Stimulated activated CD4-positive, alpha-beta T cell treated with anti-CD3 and anti-CD28 coated beads, Interleukin-1b, Interleukin-23, amount 100 ng/mL, for 1 hour (primary cell): ENCODE measurements at regions not wholly inside any gene's neighbourhood (a gene's known extent, or its start where the extent isn't known, plus 50 kb on each side); places are given as distances from the start of the nearest gene placed in this dataset.

Experiments
- DNase-seq, 2 donors: peaks; one replicate each; pipeline ENCODE4 v3.0.0-alpha.2; 2020; ENCODE audit warnings: low read depth in 2 of 2

DNA sequence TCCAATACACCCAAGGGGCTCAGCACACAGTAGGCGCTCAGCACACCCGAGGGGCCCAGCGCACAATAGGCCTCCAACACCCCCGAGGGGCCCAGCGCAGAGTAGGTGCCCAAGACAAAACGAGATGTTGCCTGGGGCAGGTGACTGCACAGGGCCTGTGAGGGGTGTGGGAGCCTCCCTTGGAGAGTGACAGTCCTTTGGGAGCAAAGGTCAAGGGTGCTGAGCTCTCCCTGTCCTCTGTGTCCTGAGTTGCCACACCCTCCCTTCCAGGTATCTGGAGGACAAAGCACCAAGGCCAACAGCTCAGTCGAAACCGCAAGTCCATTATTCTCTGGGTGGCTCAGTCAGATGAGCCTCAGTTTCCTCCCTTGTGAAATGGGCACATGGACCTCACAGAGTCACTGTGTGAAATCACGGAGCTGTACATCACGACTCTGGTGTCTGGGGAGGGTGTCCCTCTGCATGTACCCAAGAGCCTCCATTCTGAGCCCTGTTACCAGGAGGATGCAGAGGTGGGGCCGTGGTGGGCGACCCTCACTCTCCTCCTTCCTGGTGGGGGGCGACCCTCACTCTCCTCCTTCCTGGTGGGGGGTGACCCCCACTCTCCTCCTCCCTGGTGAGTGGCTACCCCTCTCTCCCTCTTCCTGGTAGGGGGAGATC lies 81.3 kb downstream of the FOXL3 start:
- DNase-seq: no peak

DNA sequence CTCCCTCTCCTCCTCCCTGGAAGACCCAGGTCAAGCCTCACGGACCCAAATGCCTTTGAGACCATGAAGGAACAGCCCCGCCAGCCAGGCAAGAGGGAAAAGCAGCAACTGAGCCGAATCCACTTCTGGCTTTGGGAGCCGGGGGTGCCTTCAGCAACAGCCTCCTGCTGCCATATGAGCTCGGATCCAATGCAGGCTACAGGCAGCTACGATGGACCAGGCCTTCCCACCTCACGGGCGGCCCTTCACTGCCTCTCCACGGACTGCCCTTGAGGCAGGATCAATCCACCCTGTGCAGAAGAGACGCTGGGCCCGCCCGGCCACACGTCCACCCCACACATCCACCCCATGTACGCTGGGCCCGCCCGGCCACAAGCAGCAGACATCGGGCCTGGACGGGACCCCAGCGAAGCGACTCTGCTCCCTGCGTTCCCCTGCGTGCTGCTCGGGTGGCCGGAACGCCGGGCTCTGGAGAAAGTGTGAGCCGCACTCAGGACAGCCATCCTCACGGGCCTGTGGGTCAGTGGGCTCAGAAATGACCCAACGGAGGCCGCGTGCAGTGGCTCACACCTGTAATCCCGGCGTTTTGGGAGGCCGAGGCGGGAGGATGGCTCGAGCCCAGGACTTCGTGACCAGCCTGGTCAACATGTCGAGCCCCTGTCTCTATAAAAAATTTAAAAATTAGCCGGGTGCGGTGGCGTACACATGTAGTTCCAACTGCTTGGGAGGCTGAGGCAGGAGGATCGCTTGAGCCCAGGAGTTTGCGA lies 82.0 kb downstream of the FOXL3 start:
- no peak for DNase-seq

DNA sequence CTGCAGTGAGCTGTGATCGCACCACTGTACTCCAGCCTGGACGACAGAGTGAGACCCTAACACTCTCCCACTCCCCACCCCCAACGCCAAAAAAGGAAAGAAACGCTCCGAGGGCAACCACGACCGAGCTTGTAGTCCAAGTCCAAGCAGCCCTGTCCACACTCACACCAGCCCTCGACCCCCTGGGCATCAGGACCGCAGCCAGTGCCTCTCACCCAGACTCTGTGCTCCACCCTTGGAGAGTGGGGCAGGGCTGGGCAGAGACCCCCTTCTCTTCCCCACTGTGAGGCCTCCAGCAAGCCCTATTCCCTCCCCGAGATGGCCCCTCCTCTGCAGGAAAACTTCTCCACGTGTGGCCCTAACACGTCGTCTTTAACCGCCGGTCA lies 82.6 kb downstream of the FOXL3 start:
- no peak for DNase-seq

DNA sequence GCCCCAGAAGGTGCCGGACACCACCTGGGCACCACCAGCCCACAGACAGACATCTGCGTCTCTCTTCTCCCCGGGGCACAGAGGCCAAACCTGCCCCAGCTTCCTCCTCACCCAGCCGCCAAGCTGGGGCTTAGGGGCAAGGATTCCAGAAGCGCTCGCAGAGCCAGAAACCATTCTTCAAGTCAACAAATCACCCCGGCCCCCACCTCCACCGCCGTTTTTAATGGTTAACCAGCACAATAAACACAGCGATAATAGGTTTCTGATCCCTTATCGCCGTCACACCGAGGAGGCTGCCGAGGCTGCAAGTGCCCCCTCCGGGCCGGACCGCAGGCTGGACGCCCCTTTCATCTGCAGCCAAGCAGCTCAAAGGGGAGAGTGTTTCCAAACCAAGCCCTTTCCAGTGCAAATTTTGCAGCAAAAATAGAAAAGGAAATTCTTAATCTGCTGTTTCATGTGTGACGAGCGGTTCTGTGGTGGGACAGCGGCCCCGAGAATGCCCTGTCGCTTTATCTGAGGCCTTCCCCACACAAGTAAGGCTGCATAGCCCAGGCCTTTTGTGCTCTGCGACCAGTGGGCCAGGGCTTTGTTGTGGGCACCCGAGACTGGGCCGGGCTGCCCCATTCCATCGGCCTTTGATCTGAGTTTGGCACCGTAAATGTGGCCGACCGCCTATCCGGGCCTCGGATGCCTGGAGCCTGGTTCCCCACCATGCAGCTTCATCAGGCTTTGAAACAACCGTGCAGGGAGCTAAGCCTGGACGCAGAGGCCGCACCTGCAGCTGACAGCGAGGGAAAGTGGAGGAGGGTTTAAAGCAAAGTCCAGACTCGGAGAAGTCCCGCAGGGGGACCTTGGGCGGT lies 83.2 kb downstream of the FOXL3 start:
- DNase-seq: no peak

DNA sequence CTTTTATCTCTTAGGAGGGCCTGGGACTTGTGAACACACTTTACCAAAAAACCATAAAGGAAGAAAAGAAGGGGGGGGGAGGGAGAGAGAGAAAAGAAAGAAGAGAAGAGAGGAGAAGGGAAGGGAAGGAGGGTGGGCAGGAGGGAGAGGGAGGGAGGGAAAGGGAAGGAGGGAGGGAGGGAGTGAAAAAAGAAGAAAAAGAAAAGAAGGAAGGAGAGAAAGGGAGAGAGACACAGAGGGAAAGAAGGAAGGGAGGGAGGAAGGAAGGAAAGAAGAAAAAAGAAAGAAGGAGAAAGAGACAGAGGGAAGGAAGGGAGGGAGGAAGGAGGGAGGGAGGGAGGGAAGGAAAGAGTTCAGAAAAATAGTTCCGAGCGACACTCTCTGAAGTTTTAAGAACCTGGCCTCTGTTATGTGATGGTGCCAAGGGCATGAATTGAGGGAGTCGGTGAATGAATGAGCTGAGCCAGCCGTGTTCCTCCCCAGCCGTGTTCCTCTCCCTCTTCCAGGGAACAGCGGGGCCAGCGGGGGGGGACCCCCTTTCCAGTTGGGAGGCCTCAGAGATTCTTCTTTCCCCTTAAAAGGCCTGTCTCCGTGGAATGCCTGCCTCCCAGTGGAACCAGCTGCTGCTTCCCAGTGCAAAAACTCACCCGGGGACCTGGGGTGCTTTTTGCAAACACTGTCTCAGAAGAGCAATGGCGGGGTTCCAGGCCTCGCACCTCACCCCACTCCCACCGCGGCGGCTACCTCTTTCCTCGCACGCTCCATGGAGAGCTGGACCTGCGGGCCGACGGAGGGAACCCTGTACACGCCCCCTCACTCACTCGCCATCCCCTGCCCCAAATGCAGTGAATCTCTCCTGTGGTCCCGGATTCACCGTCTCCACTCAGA lies 84.1 kb downstream of the FOXL3 start:
- no peak for DNase-seq

DNA sequence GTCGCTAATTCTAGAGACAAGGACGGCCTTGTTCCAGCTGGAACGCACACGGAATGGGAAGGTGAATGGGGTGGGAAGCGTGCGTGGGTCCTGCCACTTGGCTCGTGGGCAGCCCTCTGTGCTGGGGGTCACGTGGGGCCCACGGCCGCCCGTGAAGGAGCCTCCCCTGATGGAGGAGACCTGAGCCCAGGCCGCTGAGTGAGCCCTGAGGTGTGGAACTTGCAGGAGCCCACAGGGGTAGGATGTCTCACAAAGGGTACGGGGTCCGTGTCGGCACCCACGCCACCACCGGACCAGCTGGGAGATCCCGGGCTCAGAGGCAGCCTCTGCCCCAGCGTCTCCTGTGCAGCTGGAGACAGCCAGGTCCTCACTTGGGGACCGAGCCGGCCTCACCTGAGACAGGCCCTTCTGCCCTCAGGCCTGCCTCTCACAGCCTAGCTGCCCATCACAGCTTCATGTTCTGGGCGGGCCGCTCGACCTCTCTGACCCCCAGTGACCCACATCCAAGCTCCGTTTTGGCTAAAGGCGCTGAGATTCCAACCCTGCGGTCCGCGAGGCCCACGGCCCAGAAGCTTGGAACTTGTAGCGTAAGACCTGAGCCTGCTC lies 84.8 kb downstream of the FOXL3 start:
- DNase-seq: no peak

DNA sequence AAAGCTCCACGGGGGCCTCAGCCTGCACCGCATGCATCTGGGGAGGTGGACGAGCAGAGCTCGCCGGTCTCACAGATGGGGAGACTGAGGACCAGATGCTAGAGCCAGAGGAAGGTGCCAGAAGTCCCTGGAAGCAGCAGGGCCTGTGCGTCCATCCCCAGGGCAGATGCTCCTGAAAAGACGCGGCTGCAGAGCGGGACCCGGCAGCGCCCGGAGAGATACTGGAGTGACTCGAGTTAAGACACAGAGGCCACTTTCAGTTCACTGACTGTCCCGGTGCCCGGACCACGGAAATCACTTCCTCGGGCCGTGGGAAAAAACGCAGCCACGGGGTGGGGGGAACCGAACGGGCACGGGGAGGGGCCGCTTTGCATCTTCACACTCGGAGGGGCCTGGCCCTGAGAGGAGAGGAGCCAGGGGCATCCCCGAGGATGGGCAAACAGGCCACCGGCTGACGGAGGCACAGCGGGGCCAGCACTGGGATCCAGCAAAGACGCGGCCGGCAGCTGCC lies 85.4 kb downstream of the FOXL3 start:
- no peak for DNase-seq

DNA sequence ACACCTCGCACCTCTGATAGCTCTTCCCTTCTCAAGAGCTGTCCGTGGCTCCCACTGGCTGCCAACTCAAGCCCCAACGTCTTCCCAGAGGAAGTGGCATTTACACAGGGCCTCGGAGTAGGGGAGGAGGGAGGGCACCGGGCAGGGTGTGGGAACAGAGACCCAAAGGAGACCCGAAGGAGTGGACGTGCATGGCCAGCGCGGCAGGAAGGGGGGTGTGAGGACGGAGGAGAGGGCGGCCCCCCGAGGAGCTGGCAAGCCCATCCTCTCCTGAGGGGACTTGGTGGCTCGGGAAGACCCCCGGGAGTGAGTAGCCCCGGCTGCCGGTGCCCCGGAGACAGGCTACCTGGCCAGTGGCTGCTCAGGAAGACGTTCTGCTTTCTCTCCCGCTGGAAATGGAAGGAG lies 85.9 kb downstream of the FOXL3 start:
- DNase-seq: no peak

DNA sequence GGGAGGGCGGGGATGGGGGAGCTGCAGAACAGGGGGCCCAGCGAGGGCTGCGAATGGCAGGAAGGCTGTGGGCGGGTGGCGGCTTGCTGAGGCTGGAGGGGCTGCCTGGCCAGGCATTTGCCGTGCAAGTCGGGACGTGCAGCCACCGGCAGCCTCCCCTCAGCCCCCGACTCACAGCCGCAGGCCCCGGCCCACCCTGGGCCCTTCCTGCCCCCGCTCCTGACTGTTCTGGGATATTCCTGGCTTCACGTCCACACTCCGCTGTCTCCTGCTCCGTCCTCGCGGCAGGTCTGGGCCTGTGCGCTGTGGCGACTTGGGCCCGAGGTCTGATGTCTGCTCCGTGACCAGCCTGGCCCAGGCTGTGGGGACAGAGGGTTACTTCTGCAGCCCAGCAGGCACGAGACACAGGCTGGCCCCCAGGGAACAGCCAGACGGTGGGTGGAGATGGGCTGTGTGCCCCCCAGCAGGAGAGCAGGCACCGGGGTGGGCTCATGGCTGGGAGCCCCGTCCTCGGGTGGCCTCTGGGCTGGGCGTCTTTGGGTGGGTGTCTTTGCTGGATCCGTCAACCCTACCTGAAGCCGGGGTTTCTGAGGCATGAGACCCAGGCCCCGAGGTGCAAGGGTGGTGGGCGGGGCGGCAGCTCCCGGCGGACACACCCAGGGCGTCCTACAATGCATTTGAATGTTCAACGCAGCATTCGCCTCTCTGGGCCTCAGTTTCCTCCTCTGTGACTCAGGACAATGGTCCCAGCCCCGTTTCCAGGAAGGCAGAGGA lies 86.5 kb downstream of the FOXL3 start:
- no peak for DNase-seq

DNA sequence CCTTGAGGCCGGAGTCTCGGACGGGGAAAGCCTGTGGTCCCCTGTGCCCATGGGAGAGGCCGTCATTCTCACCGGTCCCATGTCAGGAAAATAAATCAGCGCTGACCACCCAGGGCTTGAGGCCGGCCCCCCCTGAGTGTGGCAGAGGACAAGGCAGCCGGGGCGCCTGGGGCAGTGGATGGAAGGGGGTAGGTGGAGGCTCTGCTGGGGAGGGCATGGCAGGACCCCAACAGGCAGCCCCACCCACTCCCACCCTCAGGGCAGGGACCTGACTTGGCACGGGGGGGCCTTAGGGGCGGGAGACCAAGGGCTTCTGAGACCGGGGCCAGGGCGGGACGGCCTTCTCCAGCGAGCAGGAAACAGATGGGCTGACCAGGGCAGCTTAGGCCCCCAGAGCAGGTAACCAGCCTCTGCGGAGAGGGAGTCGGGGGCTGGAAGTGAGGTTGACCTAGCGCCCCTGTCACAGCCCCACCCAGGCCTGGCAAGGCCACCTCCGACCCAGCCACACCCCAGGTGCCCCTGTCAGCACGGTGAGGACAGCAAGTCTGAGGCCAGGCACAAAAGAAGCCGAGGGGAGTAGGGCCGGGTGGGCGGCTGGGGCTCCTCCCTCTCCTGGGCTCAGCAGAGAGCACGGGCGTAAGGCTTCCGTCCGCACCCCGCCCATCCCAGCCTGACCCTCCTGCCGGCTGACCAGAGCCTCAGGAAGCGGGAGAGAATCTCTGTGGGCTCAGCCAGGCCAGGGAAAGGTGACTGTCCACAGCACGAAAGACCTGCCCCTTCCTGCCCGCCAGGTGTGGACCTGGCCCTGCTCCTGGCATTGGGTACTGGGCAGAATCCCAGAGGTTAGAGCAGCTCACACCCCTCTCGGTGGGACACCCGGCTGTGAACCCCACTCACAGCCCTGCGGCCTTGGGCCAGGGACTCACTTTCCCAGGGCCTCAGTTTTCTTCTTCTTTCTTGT lies 87.4 kb downstream of the FOXL3 start:
- no peak for DNase-seq

DNA sequence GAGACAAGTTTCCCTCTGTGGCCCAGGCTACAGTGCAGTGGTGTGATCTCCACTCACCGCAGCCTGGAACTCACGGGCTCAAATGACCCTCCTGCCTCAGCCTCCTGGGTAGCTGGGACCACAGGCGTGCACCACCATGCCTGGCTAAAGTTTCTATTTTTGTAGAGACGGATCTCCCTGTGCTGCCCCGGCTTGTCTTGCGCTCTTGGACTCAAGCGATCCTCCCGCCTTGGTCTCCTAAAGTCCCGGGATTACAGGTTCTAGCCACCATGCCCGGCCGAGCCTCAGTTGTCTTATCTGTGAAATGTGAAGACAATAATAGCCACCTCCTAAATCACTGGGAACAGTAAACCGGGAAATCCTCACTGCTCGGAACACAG lies 88.1 kb downstream of the FOXL3 start:
- DNase-seq: no peak

DNA sequence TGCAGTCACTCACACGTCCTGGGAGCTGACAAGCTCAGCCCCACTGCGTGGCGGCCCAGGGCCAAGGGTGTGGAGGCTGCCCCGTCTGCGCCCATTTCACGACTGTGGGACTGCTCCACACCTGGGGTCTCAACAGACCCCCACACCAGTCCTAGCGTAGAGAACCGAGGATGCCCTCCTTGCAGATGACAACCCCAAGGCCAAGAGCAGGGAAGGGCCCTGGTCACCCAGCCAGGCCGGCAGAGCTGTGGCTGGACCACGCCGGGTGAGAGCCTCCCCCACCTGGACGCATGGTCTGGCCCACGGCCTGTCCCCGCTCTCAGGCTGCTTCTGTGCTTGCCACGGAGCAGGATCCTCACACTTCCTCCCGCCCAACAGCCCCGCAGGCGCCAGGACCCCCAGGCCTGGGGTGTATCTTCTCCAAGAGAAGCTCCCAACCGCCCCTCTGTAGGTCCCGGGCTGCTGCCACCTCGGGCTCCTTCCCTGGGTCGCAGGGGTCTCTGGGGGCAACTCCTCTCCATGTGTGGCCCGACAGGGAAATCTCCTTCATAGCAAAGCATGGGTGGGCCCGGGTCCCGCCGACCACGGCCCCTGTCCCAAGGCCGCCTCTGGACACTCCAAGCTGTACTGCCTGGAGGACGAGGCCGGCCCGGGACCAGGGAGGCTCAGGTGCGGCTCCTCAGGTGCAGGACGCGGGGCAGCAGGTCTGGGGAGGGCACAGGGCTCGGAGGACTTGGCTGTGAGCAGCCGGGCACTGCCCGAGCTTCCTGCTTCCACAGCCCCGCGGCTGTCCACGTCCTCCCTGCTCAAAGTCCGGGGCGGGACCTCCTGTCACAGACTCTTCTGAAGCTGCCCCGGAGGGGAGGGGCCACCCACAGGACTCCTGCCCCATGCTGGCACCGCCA lies 88.8 kb downstream of the FOXL3 start:
- no peak for DNase-seq

DNA sequence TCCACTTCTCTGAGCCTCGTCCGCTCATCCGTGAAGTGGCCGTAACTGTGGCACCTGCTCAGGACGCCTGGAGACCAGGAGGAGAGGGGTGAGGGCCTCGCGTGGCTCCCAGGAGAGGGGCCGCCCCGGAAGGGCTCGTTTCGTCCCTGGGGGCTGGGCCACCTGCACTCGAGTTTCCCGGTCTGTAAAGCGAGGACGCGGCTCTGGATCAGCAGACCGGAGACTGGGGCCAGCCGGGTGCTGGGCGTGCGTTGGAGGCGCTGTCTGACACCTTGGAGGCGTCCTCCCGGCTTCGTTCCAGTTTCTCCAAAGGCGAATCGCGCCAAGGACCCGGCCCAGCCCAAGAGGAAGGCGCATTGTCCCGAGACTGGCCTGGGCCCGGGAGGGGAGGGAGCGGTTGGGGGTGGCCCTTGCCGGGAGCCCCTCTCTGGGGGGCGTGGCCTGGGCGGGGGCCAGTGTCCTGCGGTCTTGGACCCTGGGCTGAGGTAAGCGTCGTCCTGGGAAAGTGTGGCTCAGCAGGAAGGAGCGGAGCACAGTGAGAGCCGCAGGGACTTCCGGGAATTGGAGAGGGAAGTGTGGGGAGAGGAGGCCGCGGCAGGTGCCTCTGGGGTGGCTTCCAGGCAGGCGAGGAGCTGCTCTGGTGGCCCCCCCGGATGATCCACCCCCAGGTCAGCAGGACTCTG lies 89.6 kb downstream of the FOXL3 start:
- no peak for DNase-seq

DNA sequence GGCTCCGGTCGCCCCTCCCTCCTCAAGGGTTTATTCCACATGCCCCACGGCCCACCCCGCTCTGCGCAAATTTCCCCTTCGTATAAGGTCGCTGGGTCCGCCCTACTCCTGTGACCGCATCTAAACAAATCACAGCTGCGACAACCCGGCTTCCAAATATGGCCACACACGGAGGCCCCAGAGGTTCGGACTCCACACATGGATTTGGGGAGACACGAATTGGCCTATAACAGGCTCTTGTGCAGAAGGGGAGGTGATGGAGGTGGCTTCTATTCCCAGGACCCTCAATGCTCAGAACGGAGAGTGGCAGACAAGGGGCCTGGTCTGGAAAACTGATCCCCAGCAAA lies 90.1 kb downstream of the FOXL3 start:
- DNase-seq: no peak

DNA sequence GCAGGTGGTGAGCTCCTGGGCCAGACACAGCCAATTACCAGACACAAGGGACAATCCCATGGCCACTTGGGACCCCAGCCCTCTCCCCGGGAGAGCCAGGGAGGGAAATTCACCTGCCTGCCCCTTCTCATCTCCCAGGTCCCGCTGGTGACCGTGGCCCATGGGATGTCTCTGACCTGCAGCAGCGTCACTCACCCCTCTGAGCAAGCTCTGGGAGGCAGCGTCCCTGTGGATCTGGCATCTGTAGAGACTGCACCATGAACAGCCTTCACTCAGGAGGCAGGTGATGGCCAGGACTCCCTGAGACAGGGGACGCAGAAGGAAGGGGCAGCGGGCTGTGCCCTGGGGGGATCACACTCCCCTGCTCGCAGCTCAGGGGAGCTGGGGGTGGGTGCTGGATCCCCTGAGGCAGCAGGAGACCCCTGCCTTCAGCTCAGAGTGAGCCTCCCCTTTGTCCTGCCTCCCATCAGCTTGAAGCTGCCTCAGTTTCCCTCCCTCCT lies 90.8 kb downstream of the FOXL3 start:
- no peak for DNase-seq

DNA sequence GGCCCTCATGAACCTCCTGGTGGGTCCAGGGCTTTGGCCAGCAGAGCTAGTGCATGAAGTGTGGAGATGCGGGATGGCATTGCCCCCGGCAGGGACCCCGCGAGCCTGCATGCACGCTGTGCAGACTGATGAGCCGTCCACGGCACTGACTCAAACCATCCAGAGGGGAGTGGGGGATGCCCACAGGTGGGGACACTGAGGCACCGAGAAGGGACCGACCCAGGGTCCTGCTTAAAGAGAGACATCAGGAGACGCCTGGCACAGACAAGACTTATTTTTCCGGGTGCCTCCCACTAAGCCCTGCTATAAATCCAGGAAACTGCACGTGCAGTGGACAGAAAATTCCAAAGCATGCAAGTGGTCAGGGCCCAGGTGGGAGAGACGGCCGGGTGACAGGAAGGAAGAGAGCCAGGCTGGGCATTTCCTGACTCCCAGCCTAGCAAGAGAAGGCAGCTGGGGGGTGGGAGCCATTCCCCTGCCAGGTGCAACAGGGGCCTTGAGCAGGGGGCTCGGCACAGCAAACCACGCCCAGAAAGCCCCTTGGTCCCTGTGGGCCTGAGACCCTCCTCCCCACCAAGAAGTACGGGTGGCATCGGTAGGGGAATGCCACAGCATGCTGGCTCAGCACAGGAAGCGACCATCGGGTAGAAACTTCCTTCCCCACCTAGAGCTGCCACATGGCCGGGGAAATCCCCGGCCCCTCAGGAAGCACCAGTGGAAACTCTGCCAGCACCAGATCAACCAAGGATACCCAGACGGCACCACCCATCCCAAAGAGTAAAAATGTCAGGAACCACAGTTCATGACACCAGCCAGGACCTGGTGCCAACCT lies 91.5 kb downstream of the FOXL3 start:
- DNase-seq: peak in 1 of 2 donors; percentile 12

DNA sequence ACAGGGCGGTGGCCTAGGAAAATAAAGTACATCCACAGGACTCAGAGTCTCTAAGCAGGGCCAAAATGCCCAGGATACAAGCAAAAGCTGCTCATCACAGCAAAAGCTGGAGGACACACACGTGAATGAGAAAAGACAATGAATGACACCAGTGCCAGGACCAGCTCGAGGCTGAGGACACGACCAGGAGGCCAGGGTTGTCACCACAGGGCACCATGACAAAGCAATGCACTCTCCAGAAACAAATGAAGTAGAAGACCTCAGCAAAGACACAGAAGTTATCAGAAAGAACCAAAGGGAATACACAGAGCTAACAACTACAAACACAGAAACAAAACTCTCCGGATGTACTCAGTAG lies 92.1 kb downstream of the FOXL3 start:
- DNase-seq: no peak
